NCI-H82 treated with DMSO at 0.1 percent for 48 hours (cell line): ENCODE measurements at regions not wholly inside any gene's neighbourhood (a gene's known extent, or its start where the extent isn't known, plus 50 kb on each side); places are given as distances from the start of the nearest gene placed in this dataset.
"Not testable (repeated sequence)": the region's sequence is repeated elsewhere in the genome, so short reads cannot be mapped to it uniquely, and the experiment has no call there.

Experiments used
- DNase-seq: peaks from one replicate; lab custom pipeline; 2025; ENCODE audit not compliant: unreplicated experiment; lab: John Stamatoyannopoulos, UW

- no peak for DNase-seq
These were observed 224.2 kb downstream of the NPHP4 start for GRCh38 chr1:5768014-5768413.

GRCh38 chr1:5766996-5767395, 225.2 kb downstream of the NPHP4 start:
- not testable (repeated sequence) for DNase-seq

GRCh38 chr1:5765997-5766913, 226.0 kb downstream of the NPHP4 start:
- no peak for DNase-seq

- DNase-seq: no peak
These were observed 226.7 kb downstream of the NPHP4 start for GRCh38 chr1:5765483-5765882.

GRCh38 chr1:5764959-5765358, 227.3 kb downstream of the NPHP4 start:
- no peak for DNase-seq

- no peak for DNase-seq
These were observed 227.8 kb downstream of the NPHP4 start for GRCh38 chr1:5764464-5764863.

- DNase-seq: no peak
These were observed 228.4 kb downstream of the NPHP4 start for GRCh38 chr1:5763696-5764370.

GRCh38 chr1:5758859-5759578, 233.2 kb downstream of the NPHP4 start:
- DNase-seq: no peak

- DNase-seq: no peak
These were observed 234.0 kb downstream of the NPHP4 start for GRCh38 chr1:5758000-5758858.

- no peak for DNase-seq
These were observed 234.9 kb downstream of the NPHP4 start for GRCh38 chr1:5757187-5757805.

- DNase-seq: no peak
These were observed 235.6 kb downstream of the NPHP4 start for GRCh38 chr1:5756434-5757186.

GRCh38 chr1:5755552-5756125, 236.6 kb downstream of the NPHP4 start:
- no peak for DNase-seq

- DNase-seq: no peak
These were observed 237.2 kb downstream of the NPHP4 start for GRCh38 chr1:5754817-5755551.

- no peak for DNase-seq
These were observed 238.4 kb downstream of the NPHP4 start for GRCh38 chr1:5753549-5754421.

GRCh38 chr1:5752746-5753548, 239.3 kb downstream of the NPHP4 start:
- DNase-seq: no peak

- DNase-seq: no peak
These were observed 240.1 kb downstream of the NPHP4 start for GRCh38 chr1:5751833-5752745.
